ENCODE measurements at regions not wholly inside any gene's neighbourhood (a gene's known extent, or its start where the extent isn't known, plus 50 kb on each side); places are given as distances from the start of the nearest gene placed in this dataset.
"Not testable (repeated sequence)": the region's sequence is repeated elsewhere in the genome, so short reads cannot be mapped to it uniquely, and the experiment has no call there.

GRCh38 chr18:57940166-57940660, 103.8 kb upstream of the NEDD4L start:
- H3K27ac ChIP-seq = no peak overlapping the region
- H3K27me3 ChIP-seq = no peaks in the 10 kb centered on the region
- intact Hi-C loops (cut with DNase I) = no loop called here
- no peak for DNase-seq
- no peak for ATAC-seq
- no peak overlapping the region for H3K4me3 ChIP-seq
- no peaks in the 10 kb centered on the region for H3K9me3 ChIP-seq
- no peak for TF ChIP-seq CTCF (IDR thresholded peaks at IDR 0.05)
- H3K4me1 ChIP-seq = no peaks in the 10 kb centered on the region
- H3K36me3 ChIP-seq = no peaks in the 10 kb centered on the region

- H3K36me3 ChIP-seq; intact Hi-C loops (cut with DNase I); H3K27ac ChIP-seq; H3K27me3 ChIP-seq; H3K4me3 ChIP-seq; ATAC-seq; H3K9me3 ChIP-seq; DNase-seq; H3K4me1 ChIP-seq: not testable (repeated sequence)
Measured at GRCh38 chr18:57934375-57934774, 109.7 kb upstream of the NEDD4L start.

- Histone ChIP-seq H3K27ac (no peak overlapping the region), H3K36me3 (no peaks in the 10 kb centered on the region), H3K4me3 (no peak overlapping the region), H3K4me1 (no peaks in the 10 kb centered on the region), H3K27me3 (no peaks in the 10 kb centered on the region), H3K9me3 (no peaks in the 10 kb centered on the region)
- DNase-seq (no peak), ATAC-seq (peak; percentile 59)
- intact Hi-C loops (cut with DNase I) = no loop called here
- TF ChIP-seq CTCF (IDR thresholded peaks at IDR 0.05) = no peak
Measured at GRCh38 chr18:57931038-57931437, 113.0 kb upstream of the NEDD4L start.

- H3K4me1 ChIP-seq = peaks cover 0 to 2% of the 10 kb centered on the region in 2 donors
- H3K36me3 ChIP-seq = no peaks in the 10 kb centered on the region
- H3K27me3 ChIP-seq = no peaks in the 10 kb centered on the region
- ATAC-seq (peak; percentile 71), DNase-seq (no peak)
- H3K4me3 ChIP-seq = no peak overlapping the region
- no peak for TF ChIP-seq CTCF (IDR thresholded peaks at IDR 0.05)
- intact Hi-C loops (cut with DNase I) = no loop called here
- H3K27ac ChIP-seq = no peak overlapping the region
- H3K9me3 ChIP-seq = no peaks in the 10 kb centered on the region
Measured at GRCh38 chr18:57930476-57930875, 113.5 kb upstream of the NEDD4L start.

GRCh38 chr18:57929922-57930321, 114.1 kb upstream of the NEDD4L start:
- H3K4me1 ChIP-seq = peaks cover 0 to 5% of the 10 kb centered on the region in 2 donors
- H3K4me3 ChIP-seq = no peak overlapping the region
- H3K36me3 ChIP-seq = no peaks in the 10 kb centered on the region
- no peak overlapping the region for H3K27ac ChIP-seq
- ATAC-seq (no peak), DNase-seq (no peak)
- no peak for TF ChIP-seq CTCF (IDR thresholded peaks at IDR 0.05)
- no peaks in the 10 kb centered on the region for H3K9me3 ChIP-seq
- H3K27me3 ChIP-seq = no peaks in the 10 kb centered on the region
- intact Hi-C loops (cut with DNase I) = no loop called here

GRCh38 chr18:57928466-57928865, 115.6 kb upstream of the NEDD4L start:
- Histone ChIP-seq H3K27me3 (no peaks in the 10 kb centered on the region), H3K36me3 (no peaks in the 10 kb centered on the region), H3K4me3 (no peak overlapping the region), H3K4me1 (peaks cover 0 to 5% of the 10 kb centered on the region in 2 donors), H3K27ac (no peak overlapping the region), H3K9me3 (no peaks in the 10 kb centered on the region)
- TF ChIP-seq CTCF (IDR thresholded peaks at IDR 0.05) = no peak
- DNase-seq (no peak), ATAC-seq (no peak)
- intact Hi-C loops (cut with DNase I) = no loop called here

Data from left lung (tissue), 4 donors.